HT-29 (cell line): ENCODE measurements at regions not wholly inside any gene's neighbourhood (a gene's known extent, or its start where the extent isn't known, plus 50 kb on each side); places are given as distances from the start of the nearest gene placed in this dataset.
"Not testable (repeated sequence)": the region's sequence is repeated elsewhere in the genome, so short reads cannot be mapped to it uniquely, and the experiment has no call there.

Source experiments
- DNase-seq: peaks from one replicate; pipeline ENCODE4 v3.0.0-alpha.2; 2015; ENCODE audit warnings: low spot score

DNA sequence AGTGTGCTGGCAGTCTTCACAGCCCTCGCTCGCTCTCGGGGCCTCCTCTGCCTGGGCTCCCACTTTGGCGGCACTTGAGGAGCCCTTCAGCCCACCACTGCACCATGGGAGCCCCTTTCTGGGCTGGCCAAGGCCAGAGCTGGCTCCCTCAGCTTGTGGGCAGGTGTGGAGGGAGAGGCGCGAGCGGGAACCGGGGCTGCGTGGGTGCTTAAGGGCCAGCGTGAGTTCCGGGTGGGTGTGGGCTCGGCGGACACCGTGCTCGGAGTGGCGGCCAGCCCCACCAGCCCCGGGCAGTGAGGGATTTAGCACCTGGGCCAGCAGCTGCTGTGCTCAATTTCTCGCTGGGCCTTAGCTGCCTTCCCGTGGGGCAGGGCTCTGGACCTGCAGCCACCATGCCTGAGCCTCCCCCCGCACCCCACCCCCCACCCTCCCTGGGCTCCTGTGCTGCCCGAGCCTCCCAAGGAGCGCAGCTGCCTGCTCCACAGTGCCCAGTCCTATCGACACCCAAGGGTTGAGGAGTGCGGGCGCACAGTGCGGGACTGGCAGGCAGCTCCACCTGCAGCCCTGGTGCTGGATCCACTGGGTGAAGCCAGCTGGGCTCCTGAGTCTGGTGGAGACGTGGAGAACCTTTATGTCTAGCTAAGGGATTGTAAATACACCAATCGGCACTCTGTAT lies 684.4 kb upstream of the GOLIM4 start:
- not testable (repeated sequence) for DNase-seq

DNA sequence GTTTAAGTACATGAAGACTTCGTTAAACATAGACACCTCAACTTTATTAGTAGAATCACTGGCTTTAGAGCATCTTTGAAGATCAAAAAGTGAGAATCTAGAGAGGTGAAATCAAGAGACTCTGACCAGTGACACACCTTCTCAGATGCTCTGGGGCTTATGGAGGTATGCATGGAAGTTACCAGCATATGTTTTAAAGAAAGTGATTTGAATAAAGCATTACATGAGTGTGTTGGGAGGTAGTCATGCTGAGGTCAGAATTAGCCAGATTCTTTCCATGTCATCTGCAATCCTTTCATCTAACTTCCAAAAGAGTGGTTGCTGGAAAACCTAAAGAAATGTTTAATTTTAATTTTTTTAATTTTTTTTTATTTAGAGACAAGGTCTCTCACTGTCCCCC lies 658.0 kb upstream of the GOLIM4 start:
- no peak for DNase-seq

DNA sequence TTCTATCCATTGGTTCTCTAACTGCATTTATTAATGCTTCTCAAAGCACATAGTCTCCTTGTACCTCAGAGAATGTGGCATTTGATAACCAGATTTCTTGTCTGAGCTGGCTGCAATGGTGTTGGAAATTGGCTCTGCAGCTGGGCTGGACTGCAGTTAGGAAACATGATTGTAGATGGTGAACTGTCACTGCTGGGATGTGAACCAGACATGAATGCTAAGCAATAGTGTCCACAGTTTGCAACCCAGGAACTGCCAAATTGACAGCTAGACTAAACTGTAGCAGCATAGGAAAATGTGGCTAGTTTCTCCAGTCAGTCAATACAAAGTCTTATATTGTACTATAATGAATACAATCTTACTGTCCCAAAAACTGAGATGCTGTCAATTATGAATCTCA lies 656.6 kb upstream of the GOLIM4 start:
- no peak for DNase-seq

DNA sequence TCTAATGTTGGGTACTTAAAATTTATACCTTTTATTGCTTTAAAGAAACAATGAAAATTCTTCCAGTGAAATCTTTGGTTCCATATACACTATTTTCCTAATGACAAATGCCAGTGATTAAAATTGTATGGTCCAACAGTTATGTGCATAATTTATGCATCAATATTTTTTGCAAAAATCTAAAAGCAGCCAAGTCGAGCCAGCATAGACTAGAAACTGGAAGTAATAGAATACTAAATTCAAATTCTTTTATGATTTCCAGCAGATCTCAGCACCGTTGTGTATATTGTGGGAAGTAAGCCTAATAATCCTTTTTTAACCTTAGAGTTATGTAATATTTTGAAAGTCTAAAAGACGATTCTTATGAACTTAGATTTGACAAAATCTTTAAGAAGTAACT lies 652.0 kb upstream of the GOLIM4 start:
- no peak for DNase-seq

DNA sequence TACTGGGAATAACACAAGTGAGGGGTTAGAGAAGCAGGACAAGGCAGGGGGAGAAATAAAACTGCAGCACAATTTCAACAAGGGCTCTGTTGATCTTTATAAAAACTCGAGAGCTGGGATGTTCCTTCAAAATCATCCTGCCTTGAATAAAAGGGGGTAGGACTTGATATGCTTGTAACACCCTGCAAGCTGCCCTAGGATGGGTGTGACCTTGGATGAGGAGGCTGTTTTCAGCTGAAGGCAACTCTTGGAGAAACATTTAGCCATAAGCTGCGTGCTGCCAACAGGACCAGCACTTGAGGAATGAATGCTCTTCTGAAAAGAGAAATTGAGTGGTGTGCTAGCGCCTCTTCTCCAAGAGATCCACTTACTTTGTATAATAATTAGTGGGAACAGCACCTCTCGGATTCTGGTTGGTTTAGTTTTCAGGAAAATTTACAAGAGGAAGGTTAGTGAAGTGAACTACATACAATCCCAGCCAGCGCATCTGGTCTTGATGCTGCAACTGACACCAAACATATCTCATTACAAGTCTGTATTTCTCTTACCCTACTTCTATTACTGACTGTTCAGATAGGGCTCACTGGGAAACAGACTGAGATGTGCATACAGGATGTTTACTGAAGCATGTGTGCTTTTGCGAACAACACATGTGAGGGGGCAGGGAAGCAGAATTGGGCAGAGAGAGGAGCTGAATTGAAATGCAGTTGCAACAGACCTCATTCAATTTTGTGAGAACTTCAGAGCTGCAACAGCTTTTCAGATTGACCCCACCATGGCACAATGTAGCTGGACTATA lies 643.0 kb upstream of the GOLIM4 start:
- no peak for DNase-seq

DNA sequence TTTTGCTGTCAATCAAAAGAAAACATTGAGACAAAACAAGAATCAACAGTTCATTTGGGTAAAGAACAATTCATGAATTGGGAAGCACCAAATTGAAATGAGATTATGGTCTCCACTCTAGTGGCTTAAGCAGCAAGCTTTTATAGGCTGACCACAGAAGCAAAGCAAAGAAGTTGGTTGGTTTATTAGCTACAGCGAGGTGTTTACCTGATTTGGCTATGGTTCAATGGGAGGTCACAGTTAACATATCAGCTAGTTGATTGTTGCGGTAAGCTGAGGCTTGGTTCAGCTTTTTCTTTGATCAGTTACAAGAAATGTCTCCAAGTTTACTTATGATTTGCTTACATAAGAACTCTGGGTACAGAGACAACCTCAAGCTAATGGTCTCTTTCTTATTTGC lies 640.5 kb upstream of the GOLIM4 start:
- no peak for DNase-seq

DNA sequence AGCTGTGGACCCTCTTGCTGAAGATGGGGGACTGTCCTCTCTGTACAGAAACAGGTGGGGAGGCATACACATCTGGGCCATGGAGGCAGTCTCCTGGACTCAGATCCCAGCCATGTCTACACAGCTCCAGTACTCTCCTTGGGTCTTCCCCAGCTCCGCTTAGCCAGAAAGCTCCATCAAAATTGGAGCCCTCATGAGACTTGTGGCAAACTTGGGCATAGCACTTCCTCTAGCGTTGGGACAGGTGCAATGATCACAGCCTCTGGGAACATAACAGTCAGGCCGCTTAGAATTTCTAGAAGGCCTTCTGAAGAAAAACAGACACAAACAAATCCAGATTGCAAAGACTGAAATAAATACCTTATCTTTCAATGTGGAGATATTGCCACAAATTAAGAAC lies 634.3 kb upstream of the GOLIM4 start:
- DNase-seq = no peak

DNA sequence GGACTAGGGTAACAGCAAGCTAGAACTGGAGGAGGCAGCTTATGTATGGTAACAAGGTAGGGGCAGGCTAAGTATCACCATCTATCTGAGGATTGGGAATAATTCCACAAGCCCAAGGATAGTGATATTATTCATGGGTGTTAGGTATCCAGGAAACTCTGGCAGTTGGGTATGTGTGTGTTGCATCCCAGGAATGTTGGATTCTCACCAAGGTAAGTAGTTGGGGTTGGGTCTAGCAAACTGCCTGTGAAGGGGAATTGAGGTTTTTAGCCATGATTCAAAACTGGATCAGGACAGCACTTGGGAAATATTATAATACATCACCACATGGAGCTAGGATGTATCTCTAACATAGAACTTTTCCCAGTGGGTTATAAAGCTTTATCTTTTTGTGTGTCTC lies 626.4 kb upstream of the GOLIM4 start:
- DNase-seq = no peak

DNA sequence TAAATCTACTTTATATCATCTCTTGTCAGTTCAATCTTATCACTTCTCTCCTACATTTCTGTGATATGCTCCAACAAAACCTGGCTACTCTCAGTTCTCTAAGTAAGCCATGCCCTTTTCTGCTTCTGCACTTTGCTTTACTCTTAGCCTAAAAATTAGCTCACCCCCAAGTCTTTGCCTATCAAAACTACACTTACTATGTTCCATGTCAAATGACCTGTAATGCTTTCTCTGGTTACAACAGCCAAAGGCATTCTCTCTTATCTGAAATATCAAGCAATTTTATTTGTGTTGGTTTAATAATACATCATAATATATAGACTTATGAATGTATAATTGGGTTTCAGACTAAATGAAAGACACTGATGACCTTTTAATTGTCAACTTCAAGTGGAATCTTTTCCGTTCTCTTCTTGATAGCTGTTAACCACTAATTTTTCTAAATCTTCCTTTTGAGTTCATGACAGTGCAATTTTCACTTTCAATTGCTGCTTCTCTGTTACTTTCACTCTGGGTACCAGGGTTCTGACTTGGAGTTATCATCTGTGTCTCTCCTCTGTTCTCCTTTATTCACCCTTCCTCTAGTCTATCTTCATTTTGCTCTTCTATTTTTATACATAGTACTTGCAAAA lies 619.0 kb upstream of the GOLIM4 start:
- no peak for DNase-seq

DNA sequence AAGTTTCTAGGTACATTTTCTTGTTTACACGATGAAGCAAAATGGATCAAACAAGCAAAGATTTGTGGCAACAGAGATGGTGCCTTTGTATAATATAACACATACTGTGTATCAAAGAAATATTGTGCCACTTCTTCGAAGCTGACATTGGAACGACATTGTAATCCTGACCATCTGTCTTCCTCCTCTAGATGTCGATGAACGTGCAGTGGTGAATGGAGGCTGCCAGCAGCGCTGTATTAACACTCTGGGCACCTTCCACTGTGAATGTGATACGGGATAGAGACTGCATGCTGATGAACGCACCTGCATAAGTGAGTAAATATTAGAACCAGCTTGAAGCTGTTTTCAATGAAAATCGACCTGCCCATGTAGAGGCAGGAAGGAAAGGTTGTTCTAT lies 613.3 kb upstream of the GOLIM4 start:
- DNase-seq = no peak

DNA sequence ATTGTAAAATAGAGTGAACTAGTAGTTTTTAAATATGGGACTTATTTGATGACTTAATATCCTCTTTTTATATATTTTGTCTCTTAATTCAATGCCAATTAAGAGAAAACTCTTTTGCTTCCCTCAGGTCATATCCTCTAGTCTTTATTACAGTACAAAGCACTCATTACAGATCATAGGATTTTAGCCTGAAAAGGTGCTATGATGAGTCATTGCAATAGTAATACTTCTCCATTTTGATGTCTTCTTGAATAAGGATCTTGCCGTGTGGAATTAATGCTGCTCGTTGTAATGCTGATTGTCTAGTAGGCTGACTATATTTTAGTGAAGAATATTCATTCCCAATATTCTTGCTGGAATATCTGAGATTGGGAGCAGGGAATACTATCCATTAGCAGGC lies 612.2 kb upstream of the GOLIM4 start:
- no peak for DNase-seq

DNA sequence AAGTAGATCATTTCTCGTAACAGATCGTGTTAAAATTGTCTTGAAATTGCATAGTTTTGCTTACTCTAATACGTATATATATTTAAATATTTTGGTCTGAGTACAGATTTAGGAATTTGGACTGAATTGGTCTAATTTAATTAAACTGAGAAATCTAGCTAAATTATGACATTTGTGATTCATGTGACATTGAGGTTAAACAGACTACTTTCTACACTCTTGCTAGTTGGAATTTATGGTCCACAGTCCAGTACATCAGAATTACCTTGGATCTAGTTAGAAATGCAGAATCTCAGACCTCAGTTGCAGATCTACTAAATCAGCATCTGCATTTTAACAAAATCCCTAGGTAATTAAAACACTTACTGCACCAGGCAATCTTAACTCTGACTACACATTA lies 609.7 kb upstream of the GOLIM4 start:
- no peak for DNase-seq

DNA sequence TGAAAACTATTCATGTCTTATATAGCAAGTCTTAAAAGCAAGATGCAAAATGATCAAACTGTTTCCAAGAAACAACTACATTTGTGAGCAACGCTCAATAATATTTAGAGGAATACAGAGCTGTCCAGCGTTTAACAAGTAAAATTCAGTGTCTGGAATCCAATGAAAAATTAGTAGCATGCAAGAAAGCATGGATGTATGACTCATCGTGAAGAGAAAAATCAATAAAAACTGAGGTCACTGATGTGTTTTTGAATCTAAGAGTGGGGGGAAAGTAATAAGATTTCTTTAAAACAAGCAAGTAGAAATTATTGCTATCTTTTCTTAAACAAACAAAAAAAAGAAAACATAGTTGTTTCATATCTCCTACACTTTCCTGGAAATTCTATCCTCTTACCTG lies 600.3 kb upstream of the GOLIM4 start:
- no peak for DNase-seq

DNA sequence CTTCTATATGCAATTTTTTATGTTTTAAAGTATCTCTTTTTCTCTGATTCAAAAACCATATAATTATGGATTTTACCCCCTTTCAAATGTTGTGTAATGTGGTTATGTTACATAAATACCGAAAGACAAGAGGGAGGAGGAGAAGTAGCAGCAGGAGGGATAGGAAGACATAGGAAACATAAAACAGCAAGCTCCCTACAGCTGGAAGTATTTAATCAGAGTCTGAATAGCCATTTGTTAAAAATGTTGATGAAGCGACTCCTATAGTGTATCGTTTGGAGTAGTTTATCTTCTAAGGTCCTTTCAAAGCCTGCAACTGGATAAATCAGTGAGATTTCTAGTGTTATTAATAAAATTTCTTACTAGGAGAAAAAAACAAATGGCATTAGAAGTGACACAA lies 598.1 kb upstream of the GOLIM4 start:
- DNase-seq = no peak

DNA sequence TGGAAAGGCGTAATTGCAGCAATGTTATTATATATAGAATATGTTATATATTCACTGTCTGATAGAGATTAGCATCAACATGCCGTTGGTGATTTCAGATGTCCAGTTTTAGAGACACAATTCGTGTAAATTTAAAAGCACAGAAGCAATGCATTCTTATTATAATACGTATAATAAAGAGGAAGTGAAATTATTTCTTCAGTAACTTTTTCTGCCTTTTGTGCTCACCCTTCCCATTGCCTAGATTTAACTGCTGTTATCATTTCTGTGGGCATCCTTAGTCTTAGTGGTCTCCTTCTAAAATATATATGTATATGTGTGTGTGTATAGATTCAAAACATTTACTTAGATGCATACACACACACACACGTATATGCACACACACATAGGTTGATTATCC lies 592.5 kb upstream of the GOLIM4 start:
- no peak for DNase-seq

DNA sequence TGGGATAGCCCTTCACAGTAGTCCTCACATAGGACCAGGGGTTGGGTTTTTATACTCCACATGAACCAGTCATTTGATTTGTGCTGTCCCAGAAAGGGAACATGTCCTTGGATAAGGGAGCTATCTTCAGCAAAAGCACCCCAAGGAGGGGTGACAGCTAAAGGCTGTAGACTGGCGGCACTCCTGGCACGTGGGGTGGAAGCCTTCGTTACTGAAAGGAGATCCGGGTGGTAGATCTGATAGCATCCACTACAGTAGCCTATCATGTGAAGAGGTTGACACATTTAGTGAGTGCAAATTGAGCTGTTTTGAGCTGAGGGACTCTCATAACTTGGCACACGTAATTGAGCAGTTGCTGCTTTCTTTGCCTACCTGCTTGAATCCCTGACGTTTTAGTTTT lies 588.8 kb upstream of the GOLIM4 start:
- no peak for DNase-seq

DNA sequence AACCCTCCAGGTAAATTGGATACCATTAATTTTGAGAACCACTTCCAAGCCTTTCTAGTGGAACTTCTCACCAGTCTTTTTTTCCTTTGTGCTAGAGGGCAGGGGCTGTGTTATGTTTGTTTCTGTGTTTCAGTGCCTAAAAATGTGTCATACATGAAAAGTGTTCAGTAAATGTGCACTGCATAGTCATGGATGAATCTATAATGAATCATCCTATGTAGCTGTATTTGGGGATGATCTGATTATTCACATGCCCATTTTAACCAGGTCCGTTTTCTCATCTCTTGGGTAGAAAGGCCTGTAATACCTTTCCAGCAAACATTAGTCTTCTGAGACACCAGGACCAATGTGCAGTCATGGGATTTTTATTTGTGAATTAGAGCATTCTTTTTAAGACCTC lies 583.0 kb upstream of the GOLIM4 start:
- DNase-seq = no peak

DNA sequence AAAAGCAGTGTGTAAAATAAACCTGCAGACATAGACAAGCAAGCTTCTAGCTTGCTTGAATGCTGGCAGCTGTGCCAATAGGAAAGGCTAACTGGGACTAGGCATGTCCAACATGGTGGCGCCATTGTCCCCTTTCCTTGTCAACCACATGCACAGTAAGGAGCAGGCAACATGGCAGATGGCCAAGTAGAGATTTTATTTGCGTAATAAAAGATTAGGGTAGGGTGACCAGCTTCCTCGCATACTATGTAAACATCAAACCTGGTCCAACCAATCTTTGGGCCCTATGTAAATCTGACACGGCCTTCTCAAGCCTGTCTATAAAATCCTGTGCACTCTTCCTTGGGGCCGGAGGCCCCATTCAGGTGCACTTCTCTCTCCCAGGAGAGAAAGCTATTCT lies 575.4 kb upstream of the GOLIM4 start:
- DNase-seq = peak; percentile 84

DNA sequence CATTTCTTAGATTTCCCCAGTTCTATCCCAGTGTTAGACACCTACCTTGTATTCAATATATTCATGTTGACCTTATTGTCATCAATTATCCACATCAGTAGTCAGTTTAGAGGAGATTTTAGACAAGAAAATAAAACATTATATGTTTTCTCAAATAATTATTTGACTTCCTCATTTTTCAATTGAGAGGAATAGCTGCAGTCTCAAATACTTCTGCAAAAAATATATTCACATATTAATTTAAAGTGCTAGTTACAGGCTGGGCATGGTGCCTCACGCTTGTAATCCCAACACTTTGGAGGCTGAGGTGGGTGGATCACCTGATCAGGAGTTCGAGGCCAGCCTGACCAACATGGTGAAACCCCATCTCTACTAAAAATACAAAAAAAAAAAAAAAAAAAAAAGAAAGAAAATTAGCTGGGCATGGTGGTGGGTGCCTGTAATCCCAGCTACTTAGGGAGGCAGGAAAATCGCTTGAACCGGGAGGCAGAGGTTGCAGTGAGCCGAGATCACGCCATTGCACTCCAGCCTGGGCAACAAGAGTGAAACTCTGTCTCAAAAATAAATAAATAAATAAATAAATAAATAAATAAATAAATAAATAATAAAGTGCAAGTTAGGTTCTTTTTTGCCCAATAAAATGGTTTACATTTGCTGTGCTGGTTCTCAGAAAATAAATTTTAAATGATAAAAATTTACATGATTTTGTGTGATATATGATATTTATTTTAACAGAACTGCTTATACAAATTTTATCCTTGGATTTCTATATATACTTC lies 565.3 kb upstream of the GOLIM4 start:
- DNase-seq = not testable (repeated sequence)

DNA sequence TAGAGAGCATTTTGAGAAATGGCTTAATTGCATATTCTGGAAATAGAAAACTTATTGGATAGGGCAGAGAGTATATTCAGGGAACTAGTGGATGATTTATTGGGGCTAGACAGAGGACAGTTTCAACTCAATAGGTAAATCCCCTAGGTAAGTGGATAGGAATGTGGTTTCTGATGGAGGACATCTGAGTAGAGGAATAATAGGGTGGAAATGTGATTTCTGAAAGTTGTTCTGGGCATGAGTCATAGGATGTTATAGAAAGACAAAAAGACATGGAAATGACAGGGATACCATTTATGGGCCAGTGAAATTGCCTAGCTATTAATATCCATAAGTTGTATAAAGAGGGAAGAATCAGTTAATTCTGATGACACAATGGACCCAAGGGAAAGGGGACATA lies 563.3 kb upstream of the GOLIM4 start:
- no peak for DNase-seq

DNA sequence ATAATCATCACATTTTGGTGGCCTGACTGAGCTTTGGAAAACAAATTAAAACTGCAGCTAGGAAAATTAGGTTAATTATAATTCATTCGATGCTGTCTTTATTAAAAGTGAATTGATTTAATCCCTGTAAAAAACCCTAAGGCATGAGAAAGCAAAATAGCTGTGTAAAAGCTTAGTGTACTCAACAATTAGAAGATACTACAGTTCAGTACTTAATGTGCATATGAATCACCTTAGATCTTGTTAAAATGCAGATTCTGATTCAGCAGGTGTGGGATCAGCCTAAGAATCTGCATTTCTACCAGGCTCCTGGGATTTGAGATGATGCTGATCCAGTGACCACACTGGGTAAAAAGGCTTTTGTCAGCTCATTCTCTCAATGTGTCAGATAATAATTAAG lies 559.9 kb upstream of the GOLIM4 start:
- DNase-seq = no peak

DNA sequence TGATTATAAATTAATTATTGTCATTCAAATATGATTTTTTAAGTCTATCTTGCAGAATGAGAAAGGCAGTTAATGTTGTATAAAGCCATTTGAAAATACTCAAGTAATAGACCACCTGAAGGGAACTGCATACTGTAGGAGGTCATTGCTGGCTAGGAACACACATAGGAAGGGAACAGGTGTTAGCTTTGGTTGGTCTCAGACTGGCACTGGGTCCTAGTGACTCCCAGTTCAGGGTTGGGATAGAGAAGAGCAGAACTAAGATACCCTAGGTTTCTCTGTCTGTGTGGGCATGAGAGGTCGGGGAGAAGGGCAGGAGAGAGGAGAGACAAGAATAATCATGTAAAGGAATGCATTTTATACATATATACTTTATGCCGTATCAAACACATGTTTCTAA lies 559.0 kb upstream of the GOLIM4 start:
- no peak for DNase-seq
